Type B pancreatic cell (in vitro differentiated cells): ENCODE measurements at regions not wholly inside any gene's neighbourhood (a gene's known extent, or its start where the extent isn't known, plus 50 kb on each side); places are given as distances from the start of the nearest gene placed in this dataset.

Experiments used
- DNase-seq: peaks from one replicate; pipeline ENCODE4 v3.0.0; 2021; ENCODE audit warnings: mixed read lengths; ENCODE audit not compliant: unreplicated experiment; ENCODE audit errors: extremely low spot score
- H3K27ac Mint-ChIP-seq: 2 replicates; pipeline ENCODE4 v1.8.0; 2021; ENCODE audit warnings: mild to moderate bottlenecking, mixed read lengths
- H3K27me3 Mint-ChIP-seq: 2 replicates; pipeline ENCODE4 v1.8.0; 2021; ENCODE audit warnings: mixed read lengths
- H3K36me3 Mint-ChIP-seq: 2 replicates; pipeline ENCODE4 v1.8.0; 2021; ENCODE audit warnings: mixed read lengths
- H3K4me1 Mint-ChIP-seq: one replicate; pipeline ENCODE4 v1.8.0; 2021; ENCODE audit warnings: mixed read lengths; ENCODE audit not compliant: unreplicated experiment
- H3K4me3 Mint-ChIP-seq: 2 replicates; pipeline ENCODE4 v1.8.0; 2021; ENCODE audit warnings: mild to moderate bottlenecking, mixed read lengths
- H3K9me3 Mint-ChIP-seq: 2 replicates; pipeline ENCODE4 v1.8.0; 2021; ENCODE audit warnings: mixed read lengths
- CTCF ChIP-seq: fragments of 200-600 bp; sonication (generic); conservative IDR thresholded peaks from 2 replicates; pipeline ENCODE4 v1.5.0; 2021; ENCODE audit warnings: antibody characterized with exemption, mild to moderate bottlenecking

GRCh38 chr20:40146071-40146470, 543.0 kb downstream of the MAFB start:
- Mint-ChIP-seq H3K27ac (no peak overlapping the region), H3K9me3 (peaks cover 5% of the 10 kb centered on the region), H3K4me1 (peaks cover 7% of the 10 kb centered on the region), H3K36me3 (no peaks in the 10 kb centered on the region), H3K4me3 (no peak overlapping the region), H3K27me3 (no peaks in the 10 kb centered on the region)
- DNase-seq, result no peak
- TF ChIP-seq CTCF, result no peak

GRCh38 chr20:40144581-40144980, 544.5 kb downstream of the MAFB start:
- no peak for DNase-seq
- TF ChIP-seq CTCF, result no peak
- Mint-ChIP-seq H3K4me1 (peaks cover 12% of the 10 kb centered on the region), H3K27me3 (no peaks in the 10 kb centered on the region), H3K36me3 (no peaks in the 10 kb centered on the region), H3K9me3 (peaks cover 5% of the 10 kb centered on the region), H3K4me3 (no peak overlapping the region), H3K27ac (no peak overlapping the region)

GRCh38 chr20:40134176-40134575, 554.9 kb downstream of the MAFB start:
- Mint-ChIP-seq H3K27ac (no peak overlapping the region), H3K4me1 (peaks cover 17% of the 10 kb centered on the region), H3K36me3 (peaks cover 6% of the 10 kb centered on the region), H3K27me3 (no peaks in the 10 kb centered on the region), H3K4me3 (no peak overlapping the region), H3K9me3 (peaks cover 19% of the 10 kb centered on the region)
- no peak for DNase-seq
- TF ChIP-seq CTCF, result no peak

- no peaks in the 10 kb centered on the region for H3K36me3 Mint-ChIP-seq
- no peak for DNase-seq
- no peaks in the 10 kb centered on the region for H3K27me3 Mint-ChIP-seq
- no peaks in the 10 kb centered on the region for H3K4me1 Mint-ChIP-seq
- no peak for TF ChIP-seq CTCF
- no peak overlapping the region for H3K4me3 Mint-ChIP-seq
- H3K27ac Mint-ChIP-seq, result no peak overlapping the region
- no peaks in the 10 kb centered on the region for H3K9me3 Mint-ChIP-seq
These were observed 568.2 kb downstream of the MAFB start for GRCh38 chr20:40120827-40121226.

- Mint-ChIP-seq H3K9me3 (no peaks in the 10 kb centered on the region), H3K27ac (no peak overlapping the region), H3K27me3 (no peaks in the 10 kb centered on the region), H3K4me1 (no peaks in the 10 kb centered on the region), H3K4me3 (no peak overlapping the region), H3K36me3 (no peaks in the 10 kb centered on the region)
- TF ChIP-seq CTCF, result no peak
- no peak for DNase-seq
These were observed 577.8 kb downstream of the MAFB start for GRCh38 chr20:40111282-40111681.

- Mint-ChIP-seq H3K27ac (no peak overlapping the region), H3K4me1 (no peaks in the 10 kb centered on the region), H3K27me3 (no peaks in the 10 kb centered on the region), H3K9me3 (no peaks in the 10 kb centered on the region), H3K4me3 (no peak overlapping the region), H3K36me3 (no peaks in the 10 kb centered on the region)
- no peak for TF ChIP-seq CTCF
- no peak for DNase-seq
These were observed 578.7 kb downstream of the MAFB start for GRCh38 chr20:40110311-40110831.
